Activated naive CD4-positive, alpha-beta T cell treated with anti-CD3 and anti-CD28 coated beads, Interleukin-2, amount 50 U/mL, for 16 hours (primary cell): ENCODE measurements at regions not wholly inside any gene's neighbourhood (a gene's known extent, or its start where the extent isn't known, plus 50 kb on each side); places are given as distances from the start of the nearest gene placed in this dataset.
"Not testable (repeated sequence)": the region's sequence is repeated elsewhere in the genome, so short reads cannot be mapped to it uniquely, and the experiment has no call there.

Experiments
- DNase-seq: peaks from one replicate; pipeline ENCODE4 v3.0.0-alpha.2; 2020

GRCh38 chr5:100479079-100479688 lies 56.0 kb upstream of the FAM174A start:
- no peak for DNase-seq

GRCh38 chr5:100472091-100472490 lies 63.1 kb upstream of the FAM174A start:
- DNase-seq = no peak

GRCh38 chr5:100469767-100470166 lies 65.4 kb upstream of the FAM174A start:
- no peak for DNase-seq

DNA sequence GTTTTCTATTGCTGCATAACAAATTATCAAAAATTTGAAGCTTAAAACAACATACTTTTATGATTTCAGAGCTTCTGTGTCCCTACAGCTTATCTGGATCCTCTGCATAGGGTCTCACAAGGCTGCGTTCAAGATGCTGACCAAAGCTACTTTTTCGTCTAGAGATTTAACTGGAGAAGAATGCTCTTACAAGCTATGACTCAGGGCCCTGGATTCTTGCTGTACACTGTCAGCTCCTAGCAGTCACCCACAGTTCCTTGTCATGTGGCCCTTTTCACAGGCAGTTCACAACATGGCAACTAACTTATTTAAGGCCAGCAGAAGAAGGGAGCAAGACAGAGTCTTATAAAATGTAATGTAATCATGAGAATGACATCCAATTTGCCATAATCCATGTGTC lies 70.8 kb upstream of the FAM174A start:
- DNase-seq = no peak

GRCh38 chr5:100456615-100457014 lies 78.6 kb upstream of the FAM174A start:
- DNase-seq = no peak

DNA sequence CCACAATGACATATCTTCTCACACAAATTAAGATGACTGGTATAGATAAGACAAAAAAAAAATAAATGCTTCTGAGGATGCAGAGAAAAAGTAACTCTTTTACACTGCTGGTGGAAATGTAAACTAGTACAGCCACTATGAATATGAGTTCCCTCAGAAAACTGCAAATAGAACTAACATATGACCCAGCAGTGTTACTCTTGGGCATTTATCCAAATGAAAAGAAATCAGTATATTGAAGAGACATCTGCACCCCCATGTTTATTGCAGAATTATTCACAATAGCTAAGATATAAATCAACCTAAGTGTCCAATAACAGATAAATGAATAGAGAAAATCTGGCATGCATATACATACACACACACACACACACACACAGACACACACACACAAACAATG lies 83.0 kb upstream of the FAM174A start:
- DNase-seq = no peak

DNA sequence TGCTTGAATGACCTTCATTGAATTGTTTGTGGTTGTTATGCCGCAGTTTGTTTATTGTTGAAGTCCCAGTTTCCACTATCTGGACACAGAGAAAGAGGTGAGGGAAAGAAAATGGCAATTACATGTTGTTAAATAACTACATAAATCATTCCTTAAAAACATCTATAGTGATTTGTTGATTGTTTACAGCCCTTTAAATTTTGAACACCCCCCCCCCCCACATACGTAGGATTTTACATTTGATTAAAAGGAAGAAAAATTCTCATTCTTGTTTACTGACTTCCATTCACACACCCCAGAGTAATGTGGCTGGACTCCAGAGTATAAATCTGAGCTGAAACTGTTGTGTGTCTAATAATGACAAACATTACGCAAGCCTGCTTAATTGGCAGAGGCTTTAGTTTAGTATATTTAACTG lies 87.1 kb upstream of the FAM174A start:
- DNase-seq = no peak

- no peak for DNase-seq
Measured at GRCh38 chr5:100446879-100447430, 88.2 kb upstream of the FAM174A start.

DNA sequence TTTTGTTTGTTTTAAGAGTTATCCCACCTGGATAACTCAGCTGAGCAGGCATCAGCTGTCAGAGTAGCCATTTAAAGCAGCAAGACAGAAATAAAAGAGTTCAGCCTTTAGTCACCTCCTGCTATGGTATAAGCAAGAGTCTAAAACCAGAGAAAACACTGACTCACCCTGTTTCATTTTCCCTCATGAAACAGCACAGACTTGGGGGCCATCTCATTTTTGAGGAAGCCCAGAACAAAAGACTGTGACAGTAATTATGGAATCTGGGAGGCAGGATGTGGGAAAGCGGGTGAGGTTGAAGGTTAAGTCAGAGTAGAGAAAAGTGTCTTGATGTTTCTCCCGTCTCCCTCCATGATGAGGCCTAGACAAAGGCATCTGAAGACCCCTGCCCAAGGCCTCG lies 90.2 kb upstream of the FAM174A start:
- DNase-seq = no peak

GRCh38 chr5:100434815-100435214 lies 100.4 kb upstream of the FAM174A start:
- no peak for DNase-seq

- no peak for DNase-seq
Measured at GRCh38 chr5:100432741-100433140, 102.4 kb upstream of the FAM174A start.

DNA sequence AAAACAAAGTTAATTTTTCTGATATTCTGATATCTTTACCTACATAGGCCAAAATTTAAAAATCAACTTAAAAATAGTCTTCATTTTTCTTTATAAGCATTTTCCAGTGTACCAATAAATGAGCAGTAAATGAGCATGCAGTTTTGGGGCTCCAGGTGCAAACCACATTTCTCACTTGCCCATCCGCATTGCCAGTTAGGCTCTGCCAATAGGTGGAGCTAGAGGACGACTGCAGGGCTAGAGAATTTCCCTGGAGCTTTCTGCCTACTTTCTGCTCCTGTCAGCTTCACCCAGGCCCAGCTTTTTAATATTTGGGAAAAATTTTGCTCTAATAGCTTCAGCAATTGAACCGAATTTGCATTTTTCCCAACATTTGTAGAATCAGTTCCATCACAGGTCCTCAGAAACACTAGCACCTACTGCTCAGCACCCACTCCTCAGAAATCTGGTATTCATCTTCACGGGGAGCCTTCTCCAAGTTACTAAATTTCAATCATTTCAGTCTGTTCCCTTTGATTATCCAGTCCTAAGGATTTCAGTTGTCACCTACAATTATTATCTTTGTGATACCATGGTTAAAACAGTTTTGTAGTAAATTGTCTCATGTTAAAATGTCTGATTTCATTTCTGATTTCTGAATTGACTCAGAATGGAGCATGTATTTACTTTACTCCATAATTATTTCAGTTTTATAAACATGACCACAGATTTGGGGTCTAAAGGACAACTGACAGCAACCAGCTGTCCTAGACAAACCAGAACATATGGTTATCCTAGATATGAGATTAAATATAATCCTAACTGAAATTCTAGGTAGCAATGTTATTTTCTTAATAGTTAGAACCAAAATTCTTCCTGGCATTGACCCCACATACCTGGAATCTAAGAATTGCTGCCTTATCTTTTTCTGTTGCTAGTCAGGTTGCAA lies 104.6 kb upstream of the FAM174A start:
- DNase-seq = peak; percentile 33

DNA sequence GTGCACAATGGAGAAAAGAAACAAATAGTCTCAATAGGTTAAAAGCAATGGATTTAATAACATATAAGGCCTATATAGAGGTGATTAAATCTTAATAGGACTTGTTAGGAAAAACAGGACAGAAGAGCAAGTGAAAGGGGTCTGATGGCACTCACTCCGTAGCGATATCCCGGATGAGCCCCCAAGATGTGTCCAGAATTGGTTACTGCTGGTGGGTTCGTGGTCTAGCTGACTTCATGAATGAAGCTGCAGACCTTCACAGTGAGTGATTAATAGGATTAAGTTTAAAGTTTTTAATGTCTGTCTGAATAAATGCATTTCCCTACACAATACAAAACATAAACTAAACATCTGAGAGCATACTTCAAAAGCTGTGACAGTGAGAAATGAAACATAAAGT lies 110.4 kb upstream of the FAM174A start:
- no peak for DNase-seq

DNA sequence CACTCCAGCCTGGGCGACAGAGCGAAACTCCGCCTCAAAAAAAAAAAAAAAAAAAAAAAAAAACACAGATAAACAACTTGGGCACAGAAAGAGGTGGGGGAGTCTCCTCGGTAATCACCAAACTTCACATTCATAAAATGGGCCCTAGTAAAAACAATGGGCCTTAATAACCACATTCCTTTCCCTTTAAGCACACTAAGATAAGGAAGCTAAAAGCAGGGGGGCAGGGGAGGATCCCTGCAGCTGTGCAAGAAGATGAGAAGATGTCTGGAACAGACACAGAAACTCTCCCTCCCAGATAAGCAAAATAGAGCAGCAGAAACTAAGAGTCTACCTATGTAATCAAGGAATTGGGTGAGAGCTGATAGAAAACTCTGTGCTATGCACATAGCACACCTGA lies 111.2 kb upstream of the FAM174A start:
- no peak for DNase-seq

- no peak for DNase-seq
Measured at GRCh38 chr5:100423330-100423729, 111.8 kb upstream of the FAM174A start.

- no peak for DNase-seq
Measured at GRCh38 chr5:100421360-100421759, 113.8 kb upstream of the FAM174A start.

DNA sequence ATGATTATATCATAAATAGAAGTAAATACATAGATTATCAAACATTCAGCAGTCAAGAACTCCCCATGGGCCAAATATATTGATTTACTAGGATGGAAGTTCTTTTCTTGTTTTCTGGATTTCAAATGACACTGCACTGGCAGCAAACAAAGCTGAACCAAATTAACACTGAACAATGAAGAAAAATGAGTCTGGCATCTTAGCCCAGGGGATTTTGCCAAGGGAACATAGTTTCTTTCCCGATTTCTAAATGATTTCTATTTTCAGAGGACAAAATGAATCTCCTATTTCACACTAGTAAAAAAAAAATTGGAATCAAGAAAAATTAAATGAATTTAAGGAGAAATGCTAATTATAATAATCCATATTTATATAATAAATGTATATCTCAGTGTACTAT lies 116.9 kb upstream of the FAM174A start:
- no peak for DNase-seq

DNA sequence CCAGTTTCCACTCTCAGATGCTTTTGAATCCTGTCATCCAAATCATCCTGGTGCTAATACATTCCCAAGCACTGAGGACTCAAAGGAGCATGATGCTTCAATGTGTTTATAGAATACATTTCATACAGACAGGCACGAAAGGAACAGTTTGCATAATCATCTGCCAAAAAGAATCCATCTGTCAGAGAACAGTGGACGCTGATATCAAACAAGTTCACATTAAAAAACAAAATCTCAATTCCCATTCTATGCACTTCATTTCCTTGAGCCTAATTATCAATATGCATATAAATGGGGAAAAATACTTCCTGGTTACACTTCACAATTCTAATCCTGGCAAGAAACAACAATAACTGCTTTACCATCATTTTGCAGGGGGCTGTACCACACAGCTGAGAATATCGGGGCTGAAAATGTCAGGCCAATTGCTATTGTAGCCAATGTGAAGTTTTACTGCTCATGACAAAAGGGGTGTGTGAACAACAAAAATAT lies 125.5 kb upstream of the FAM174A start:
- DNase-seq = no peak

DNA sequence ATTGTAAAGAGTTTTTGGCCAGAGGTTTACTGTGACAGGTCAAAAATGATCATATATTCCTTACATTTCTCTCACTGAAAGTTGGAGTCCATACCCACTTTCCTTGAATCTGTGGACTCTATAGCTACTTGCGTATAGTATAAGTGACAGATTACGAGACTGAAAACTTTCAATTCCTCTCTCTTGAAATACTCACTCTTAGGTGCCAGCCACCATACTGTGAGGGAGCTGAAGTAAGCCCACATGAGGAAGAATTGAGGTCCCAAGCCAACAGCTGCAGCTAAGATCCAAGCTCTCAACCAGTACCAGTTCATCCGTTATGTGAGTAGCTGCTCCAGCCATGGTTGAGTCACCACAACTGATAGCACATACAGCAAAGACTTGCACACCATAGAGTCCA lies 128.1 kb upstream of the FAM174A start:
- DNase-seq = no peak

DNA sequence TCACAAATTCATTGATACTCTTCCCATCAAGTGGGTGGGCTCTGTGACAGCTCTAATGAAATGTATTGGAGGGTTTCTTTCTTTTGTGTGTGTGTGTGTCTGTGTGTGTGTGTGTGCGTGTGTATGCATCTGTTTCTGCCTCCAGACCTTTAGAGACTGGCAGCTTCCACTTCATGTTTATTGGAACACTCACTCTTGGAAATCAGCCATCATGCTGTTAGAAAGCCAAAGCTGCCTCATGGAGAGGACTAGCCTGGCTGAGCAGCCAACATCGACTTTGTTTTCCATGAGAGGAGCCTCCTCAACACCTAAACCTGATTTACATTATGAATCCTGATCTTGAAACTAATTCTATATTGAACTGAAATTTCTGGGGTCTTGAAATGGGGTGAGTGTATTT lies 128.5 kb upstream of the FAM174A start:
- DNase-seq = no peak

- DNase-seq = no peak
Measured at GRCh38 chr5:100402071-100402470, 133.1 kb upstream of the FAM174A start.

DNA sequence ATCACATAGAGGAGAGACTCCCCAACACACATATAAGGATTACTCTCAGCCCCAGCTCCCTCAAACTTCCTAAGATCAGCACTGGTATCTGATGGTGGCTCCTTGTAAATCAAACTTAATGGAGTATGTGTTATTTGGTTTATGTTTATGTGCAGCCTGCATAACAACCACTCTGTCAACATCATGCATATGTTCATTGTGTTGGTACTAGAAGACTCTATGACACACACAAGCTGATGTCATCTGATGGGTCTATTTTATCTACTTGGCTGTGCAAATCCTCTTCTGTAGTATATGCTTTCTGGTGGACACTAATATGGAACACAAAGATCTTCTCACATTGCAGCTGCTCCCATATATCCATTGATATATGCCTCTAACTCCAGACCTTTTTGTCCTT lies 134.0 kb upstream of the FAM174A start:
- no peak for DNase-seq

GRCh38 chr5:100398815-100399214 lies 136.4 kb upstream of the FAM174A start:
- DNase-seq = not testable (repeated sequence)

GRCh38 chr5:100379254-100379858 lies 155.8 kb upstream of the FAM174A start:
- DNase-seq = not testable (repeated sequence)
